GM18870 (cell line): ENCODE measurements at regions not wholly inside any gene's neighbourhood (a gene's known extent, or its start where the extent isn't known, plus 50 kb on each side); places are given as distances from the start of the nearest gene placed in this dataset.
"Not testable (repeated sequence)": the region's sequence is repeated elsewhere in the genome, so short reads cannot be mapped to it uniquely, and the experiment has no call there.

Source experiments
- ATAC-seq: cut with Tn5 transposase; IDR thresholded peaks from one replicate; pipeline ENCODE4 v1.9.1; 2021; ENCODE audit warnings: moderate library complexity; ENCODE audit not compliant: unreplicated experiment

DNA sequence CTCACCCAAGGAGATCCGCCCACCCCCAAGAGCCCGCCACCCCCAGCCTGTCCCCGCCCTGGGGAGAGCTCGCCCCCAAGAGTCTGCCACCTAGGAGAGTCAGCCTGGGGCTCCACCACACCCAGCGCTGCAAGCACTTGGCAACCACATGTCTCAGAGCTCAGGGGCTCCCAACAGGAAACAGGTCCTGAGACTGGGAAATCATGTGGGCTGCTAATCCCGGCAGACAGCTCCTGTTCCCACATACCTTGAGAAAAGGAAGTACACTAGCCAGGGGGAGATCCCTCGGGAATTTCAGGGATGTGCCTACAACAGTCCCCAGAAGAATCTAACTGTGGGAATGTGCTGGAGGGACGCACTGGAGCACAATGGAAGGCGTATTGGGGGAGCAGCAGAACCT is 331.4 kb downstream of the ANAPC1 start:
- not testable (repeated sequence) for ATAC-seq

- not testable (repeated sequence) for ATAC-seq
Measured at GRCh38 chr2:111559301-111559700, 324.7 kb downstream of the ANAPC1 start.

GRCh38 chr2:111559814-111560213 is 324.2 kb downstream of the ANAPC1 start:
- not testable (repeated sequence) for ATAC-seq

DNA sequence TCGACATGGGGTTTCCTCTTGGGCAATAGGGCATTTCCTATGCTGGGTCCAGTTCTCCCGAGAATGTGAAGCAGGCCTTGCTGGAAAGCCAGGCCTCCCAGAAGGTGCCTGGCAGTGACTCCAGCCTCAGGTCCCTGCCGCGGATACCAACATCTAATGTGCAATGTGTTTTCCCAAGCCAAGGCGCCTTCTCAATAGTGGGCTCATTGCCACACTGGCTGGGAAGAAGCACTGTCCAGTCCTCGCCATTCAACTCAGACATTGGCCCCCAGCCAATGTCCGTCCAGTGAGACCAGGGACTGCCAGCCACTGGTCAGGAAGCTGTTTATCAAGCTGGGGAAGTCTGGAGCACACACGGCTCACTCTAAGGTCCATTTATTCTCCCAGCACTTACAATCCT is 317.9 kb downstream of the ANAPC1 start:
- not testable (repeated sequence) for ATAC-seq

- ATAC-seq: not testable (repeated sequence)
Measured at GRCh38 chr2:111567233-111567632, 316.8 kb downstream of the ANAPC1 start.

GRCh38 chr2:111569356-111570199 is 314.4 kb downstream of the ANAPC1 start:
- ATAC-seq: not testable (repeated sequence)

DNA sequence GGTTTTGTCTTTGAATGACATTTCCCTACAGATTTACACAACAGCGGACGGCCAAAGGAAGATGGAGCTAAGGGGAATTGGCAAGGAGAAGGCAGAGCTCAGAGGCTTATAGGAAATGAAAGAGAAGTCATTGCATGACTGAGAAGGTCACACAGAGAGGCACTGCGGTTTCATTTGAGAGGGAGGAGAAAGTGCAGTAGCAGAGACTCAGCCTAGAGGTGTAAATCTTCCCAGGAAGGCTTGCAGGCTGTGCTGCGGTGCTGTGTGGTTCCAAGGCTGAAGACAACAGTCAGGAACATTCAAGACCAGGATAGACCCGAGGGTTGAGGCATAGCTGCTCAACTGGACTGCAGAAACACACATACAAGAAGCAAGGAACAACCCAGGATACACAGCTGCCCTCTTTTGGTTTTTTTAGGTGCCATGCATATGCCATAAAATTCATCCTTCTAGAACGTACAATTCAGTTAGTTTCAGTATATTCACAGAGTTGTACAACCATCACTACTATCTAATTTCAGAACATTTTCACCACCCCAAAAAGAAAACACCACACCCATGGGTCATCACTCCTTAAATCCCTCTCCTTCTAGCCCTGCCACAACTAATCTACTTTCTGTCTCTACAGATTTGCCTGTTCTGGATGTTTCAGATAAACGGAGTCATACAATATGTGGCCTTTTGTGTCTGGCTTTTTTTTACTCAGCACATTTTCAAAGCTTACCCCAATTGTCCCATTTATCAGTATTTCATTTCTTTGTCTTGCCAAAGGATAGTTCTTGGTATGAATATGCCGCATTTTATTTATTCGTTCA is 313.5 kb downstream of the ANAPC1 start:
- not testable (repeated sequence) for ATAC-seq

GRCh38 chr2:111574803-111575202 is 309.2 kb downstream of the ANAPC1 start:
- not testable (repeated sequence) for ATAC-seq

DNA sequence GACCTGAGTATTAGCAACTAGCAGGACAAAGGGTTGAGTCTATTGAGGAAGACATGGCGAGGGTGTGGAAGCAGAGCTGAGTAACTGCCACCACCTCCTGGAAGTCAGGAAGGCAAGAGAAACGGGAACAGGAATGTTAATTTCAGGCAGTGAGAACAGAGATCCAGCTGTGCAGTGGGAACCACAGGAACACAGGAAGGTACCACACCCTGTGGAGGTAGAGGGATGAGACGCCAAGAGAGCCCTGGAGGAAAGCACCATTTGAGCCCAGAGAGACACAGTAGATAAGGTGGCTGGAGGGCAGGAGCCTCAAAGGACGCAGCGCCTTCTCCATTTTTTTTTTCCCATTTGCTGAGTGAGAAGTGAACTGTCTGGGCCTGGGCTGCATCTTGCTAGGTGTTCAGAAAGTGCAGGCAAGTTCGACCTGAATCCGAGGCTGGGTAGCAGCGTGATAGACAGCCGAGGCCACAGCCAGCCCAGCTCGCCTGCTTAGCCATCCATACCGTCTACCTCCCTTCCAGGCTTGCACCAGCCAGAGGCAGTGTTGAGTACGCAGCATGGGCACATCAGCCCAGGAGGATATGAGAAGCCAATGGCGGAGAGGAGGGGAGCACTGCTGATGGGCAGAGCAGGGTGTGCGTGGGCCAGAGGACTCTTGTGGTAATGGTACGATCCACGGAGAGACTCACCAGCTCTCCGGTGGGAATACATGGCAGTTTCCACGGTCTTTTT is 306.7 kb downstream of the ANAPC1 start:
- not testable (repeated sequence) for ATAC-seq

DNA sequence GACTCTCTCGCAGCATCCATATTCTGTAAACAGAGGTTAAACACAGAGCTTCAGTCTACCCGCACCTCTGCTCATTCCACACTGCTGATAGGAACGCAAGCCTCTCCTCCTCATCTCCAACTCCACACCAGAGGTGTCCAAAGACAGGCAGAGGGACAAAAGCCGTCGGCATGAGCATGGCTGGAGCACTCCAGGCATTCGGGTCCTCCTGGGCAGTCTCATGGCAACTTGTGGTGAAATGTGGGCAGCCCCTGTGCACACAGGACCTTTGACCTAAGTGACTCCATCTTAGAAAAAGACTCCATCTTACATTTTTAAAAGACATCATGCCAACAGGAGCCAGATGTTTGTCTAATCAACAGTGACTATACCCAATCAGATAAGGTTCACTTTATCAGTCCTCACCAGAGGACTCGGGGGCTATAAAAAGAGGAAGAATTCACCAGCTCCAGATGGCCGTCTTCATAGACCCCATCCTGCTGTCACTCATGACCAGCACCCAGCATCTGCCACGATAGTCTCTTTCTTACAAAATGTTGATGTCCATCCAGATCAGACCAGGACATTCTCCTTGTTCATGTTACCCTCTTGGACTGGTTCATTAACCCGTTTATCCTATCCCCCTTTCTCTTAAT is 304.4 kb downstream of the ANAPC1 start:
- ATAC-seq: not testable (repeated sequence)

DNA sequence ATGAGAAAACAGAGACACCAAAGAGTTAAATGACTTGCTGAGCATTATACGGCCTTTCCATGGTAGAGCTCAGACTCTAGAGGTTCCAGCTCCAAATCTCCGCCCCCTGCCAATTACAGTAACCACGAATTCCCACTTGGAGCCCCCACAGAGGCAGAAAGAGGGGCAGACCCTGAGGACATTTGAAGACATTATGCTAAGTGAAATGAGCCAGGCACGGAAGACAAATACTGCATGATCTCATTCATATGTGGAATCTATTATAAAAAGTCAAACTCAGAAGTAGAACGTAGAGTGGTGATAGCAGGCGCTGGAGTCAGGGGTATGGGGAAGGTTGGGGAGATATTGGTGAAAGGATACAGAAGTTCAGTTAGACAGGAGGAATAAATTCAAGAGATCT is 303.4 kb downstream of the ANAPC1 start:
- ATAC-seq: not testable (repeated sequence)

GRCh38 chr2:111582090-111582489 is 301.9 kb downstream of the ANAPC1 start:
- ATAC-seq: not testable (repeated sequence)

GRCh38 chr2:111583480-111583879 is 300.5 kb downstream of the ANAPC1 start:
- ATAC-seq: not testable (repeated sequence)

DNA sequence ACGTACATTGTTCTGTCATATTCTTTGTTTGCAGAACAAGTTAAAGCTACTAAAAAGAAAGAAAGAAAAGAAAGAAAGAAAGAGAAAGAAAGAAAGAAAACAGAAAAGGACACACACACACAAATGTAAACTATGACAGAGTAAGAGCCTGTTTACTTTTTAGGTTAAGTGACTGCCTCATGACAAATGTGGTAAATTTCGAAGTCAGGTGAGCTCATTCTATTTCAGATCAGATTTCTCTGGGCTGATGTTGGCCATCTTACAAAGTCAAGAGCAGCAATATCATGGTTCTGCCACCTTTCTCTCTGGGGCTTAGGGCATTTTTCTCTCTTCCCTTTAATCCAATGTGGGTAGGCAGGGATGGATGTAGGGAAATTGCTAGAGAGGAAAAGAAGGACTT is 299.5 kb downstream of the ANAPC1 start:
- ATAC-seq: not testable (repeated sequence)

GRCh38 chr2:111584950-111585349 is 299.0 kb downstream of the ANAPC1 start:
- ATAC-seq: not testable (repeated sequence)

DNA sequence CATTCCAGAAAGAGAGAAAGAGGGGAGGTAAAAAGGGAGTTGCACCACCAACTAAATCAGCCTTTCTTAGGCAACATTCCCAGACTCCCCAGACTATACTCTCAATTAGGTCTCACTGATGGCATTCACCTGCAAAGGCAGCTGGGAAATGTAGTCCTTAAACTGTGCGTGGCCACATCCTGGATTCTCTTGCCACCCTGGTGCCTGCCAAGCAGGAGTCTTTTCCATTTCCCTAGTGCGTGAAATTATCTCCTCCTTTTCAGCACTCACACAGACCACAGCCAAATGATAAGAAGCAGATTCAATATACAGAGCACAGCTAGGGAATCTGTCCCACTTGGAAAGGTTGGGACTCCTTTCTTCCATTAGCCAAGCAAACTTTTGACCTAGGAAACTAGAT is 298.0 kb downstream of the ANAPC1 start:
- not testable (repeated sequence) for ATAC-seq

DNA sequence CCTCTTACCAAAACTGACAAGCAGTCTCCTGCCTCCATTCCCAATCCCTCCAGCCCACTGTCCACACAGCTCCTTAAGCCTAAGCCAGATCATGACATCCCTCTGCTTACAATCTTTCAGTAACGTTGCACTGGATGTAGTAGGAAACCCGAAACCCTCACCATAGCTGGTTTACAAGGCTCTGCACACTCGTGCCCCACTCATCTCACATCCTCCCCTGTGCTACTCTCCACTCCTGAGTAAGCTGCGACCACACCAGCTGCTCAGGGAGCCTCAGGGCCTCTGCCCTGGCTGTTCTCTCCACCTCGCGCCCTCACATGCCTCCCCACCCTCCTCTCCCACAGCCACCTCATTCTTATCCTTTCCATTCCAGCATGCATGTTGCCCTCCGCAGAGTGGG is 288.9 kb downstream of the ANAPC1 start:
- not testable (repeated sequence) for ATAC-seq

DNA sequence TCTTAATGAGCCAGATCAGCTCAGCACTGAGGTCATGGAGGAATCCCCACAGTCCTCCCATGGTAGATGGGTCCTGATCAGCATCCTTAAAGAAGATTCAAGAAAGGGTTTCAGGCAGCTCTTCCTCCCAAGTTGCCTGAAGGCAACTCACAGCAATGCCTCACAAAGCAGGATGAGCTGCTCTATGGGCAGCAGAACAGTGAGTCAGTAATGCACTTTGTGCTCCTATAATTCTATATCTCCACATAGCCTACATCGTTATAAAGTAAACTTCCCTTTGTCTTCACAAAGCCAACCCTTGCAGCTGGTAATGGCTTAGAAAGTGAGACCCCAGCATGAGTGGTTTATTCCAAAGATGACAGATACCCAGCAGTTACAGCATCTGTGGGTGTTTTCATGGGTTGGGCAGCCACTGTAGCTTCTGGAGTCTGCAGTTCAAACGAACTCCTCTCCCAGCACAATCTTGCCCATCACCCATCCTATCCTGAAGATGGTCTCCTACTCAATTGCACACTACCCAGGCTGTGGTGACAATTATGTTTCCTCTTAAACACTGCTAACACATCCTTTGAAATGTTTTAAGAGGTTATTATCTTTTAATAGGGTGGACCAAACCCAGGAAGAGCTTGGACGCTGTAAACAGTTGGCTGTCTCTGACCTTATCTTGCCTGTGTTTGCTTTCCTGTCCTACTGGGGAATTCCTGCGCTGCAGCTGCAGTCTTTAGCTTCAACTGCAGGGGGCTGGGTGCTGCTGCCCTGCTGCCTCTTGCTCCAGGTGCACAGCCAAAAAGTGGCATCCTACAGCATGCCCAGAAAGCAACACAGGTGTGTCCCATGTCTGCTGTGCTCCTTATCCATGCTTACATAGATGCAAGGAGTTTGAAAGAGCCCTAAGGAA is 286.9 kb downstream of the ANAPC1 start:
- not testable (repeated sequence) for ATAC-seq

GRCh38 chr2:111598944-111599343 is 285.0 kb downstream of the ANAPC1 start:
- not testable (repeated sequence) for ATAC-seq

DNA sequence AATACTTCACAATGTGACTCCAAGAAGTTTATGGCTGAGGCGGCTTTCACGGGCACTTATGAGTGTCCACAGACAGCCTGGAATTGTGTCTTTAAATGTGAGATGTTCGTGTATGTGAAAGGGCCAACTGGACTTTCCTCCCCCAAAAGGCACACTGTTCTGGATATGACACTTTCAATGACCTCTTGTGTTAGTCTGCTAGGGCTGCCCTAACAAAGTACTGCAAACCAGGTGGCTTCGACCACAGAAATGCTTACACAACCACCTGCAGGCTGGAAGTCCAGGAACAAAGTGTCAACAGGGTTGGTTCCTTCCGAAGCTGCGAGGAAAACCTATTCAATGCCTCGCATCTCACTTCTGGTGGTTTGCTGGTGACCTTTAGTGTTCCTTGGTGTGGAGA is 281.7 kb downstream of the ANAPC1 start:
- not testable (repeated sequence) for ATAC-seq
